KMS-11 (cell line): ENCODE measurements at regions not wholly inside any gene's neighbourhood (a gene's known extent, or its start where the extent isn't known, plus 50 kb on each side); places are given as distances from the start of the nearest gene placed in this dataset.

Experiments
- H2AFZ ChIP-seq: fragments of 200-600 bp; sonication (generic); 2 replicates; pipeline ENCODE4 v1.6.1; 2016; ENCODE audit warnings: antibody characterized with exemption, mixed run types, low read depth
- H3K27ac ChIP-seq: fragments of 200-600 bp; sonication (generic); 2 replicates; pipeline ENCODE4 v1.6.1; 2016; ENCODE audit warnings: mild to moderate bottlenecking, mixed run types
- H3K27me3 ChIP-seq: fragments of 200-600 bp; sonication (generic); 2 replicates; pipeline ENCODE4 v1.6.1; 2017; ENCODE audit warnings: mild to moderate bottlenecking, low read depth, mixed run types, moderate library complexity; ENCODE audit not compliant: insufficient read depth
- H3K36me3 ChIP-seq: fragments of 200-600 bp; sonication (generic); 2 replicates; pipeline ENCODE4 v1.6.1; 2017; ENCODE audit warnings: mild to moderate bottlenecking, mixed run types; ENCODE audit not compliant: insufficient read depth
- H3K4me1 ChIP-seq: fragments of 200-600 bp; sonication (generic); 2 replicates; pipeline ENCODE4 v1.6.1; 2016; ENCODE audit warnings: mild to moderate bottlenecking, low read depth, mixed run types; ENCODE audit not compliant: poor library complexity, severe bottlenecking
- H3K4me2 ChIP-seq: fragments of 200-600 bp; sonication (generic); 2 replicates; pipeline ENCODE4 v1.7.0; 2016; ENCODE audit warnings: mild to moderate bottlenecking, mixed run types
- H3K4me3 ChIP-seq: fragments of 200-600 bp; sonication (generic); IDR thresholded peaks from 2 replicates; pipeline ENCODE4 v1.6.1; 2017; ENCODE audit warnings: low read depth, low read length, mixed read lengths; ENCODE audit not compliant: insufficient read depth
- H3K79me2 ChIP-seq: fragments of 200-600 bp; sonication (generic); 2 replicates; pipeline ENCODE4 v1.6.1; 2016; ENCODE audit warnings: low read depth, mixed run types; ENCODE audit not compliant: insufficient read depth
- H3K9ac ChIP-seq: fragments of 200-600 bp; sonication (generic); 2 replicates; pipeline ENCODE4 v1.6.1; 2016; ENCODE audit warnings: mild to moderate bottlenecking, mixed run types
- H4K20me1 ChIP-seq: fragments of 200-600 bp; sonication (generic); 2 replicates; pipeline ENCODE4 v1.6.1; 2016; ENCODE audit warnings: mild to moderate bottlenecking, mixed run types; ENCODE audit not compliant: insufficient read depth
- CTCF ChIP-seq: fragments of 200-600 bp; sonication (generic); conservative IDR thresholded peaks from 2 replicates; pipeline ENCODE4 v1.6.1; 2017; ENCODE audit warnings: low read depth, mild to moderate bottlenecking, antibody characterized with exemption, low read length, moderate library complexity, mixed read lengths

DNA sequence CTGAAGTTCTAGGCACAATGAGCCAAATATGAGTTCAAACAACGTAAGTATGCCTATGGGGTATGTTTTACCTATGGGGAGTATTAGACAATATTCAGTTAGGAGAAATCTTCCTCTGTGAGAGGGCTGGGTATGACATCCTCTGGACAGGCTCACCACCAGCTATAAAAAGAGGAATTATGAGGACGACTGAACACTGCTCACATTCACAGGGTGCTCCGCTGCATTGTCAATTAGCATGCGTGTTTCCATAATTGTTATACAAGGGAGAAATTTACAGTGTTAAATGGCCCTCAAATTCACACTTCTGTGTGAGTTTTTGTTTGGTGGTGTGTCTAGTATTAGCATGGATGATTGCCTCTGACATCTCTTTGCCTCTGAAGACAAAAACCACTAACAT is 700.4 kb downstream of the BCL11A start:
- Histone ChIP-seq H3K4me1 (no peaks in the 10 kb centered on the region), H3K27me3 (no peaks in the 10 kb centered on the region), H4K20me1 (no peaks in the 10 kb centered on the region), H2AFZ (no peak overlapping the region), H3K9ac (no peak overlapping the region), H3K4me2 (no peak overlapping the region), H3K79me2 (no peaks in the 10 kb centered on the region), H3K27ac (no peak overlapping the region), H3K4me3 (no peak overlapping the region), H3K36me3 (no peaks in the 10 kb centered on the region)
- TF ChIP-seq CTCF, result no peak

GRCh38 chr2:59851836-59852475 is 701.5 kb downstream of the BCL11A start:
- Histone ChIP-seq H3K4me1 (no peaks in the 10 kb centered on the region), H3K36me3 (no peaks in the 10 kb centered on the region), H3K79me2 (no peaks in the 10 kb centered on the region), H4K20me1 (no peaks in the 10 kb centered on the region), H3K27ac (no peak overlapping the region), H3K4me2 (no peak overlapping the region), H3K4me3 (no peak overlapping the region), H3K9ac (no peak overlapping the region), H3K27me3 (no peaks in the 10 kb centered on the region), H2AFZ (no peak overlapping the region)
- no peak for TF ChIP-seq CTCF

- TF ChIP-seq CTCF, result no peak
- H3K9ac ChIP-seq, result no peak overlapping the region
These were observed 702.9 kb downstream of the BCL11A start for GRCh38 chr2:59850554-59850953.

GRCh38 chr2:59833941-59834340 is 719.5 kb downstream of the BCL11A start:
- Histone ChIP-seq H3K27me3 (no peaks in the 10 kb centered on the region), H3K4me2 (no peak overlapping the region), H3K9ac (no peak overlapping the region), H3K36me3 (no peaks in the 10 kb centered on the region), H3K4me1 (no peaks in the 10 kb centered on the region), H2AFZ (no peak overlapping the region), H4K20me1 (no peaks in the 10 kb centered on the region), H3K27ac (no peak overlapping the region), H3K4me3 (no peak overlapping the region), H3K79me2 (no peaks in the 10 kb centered on the region)
- TF ChIP-seq CTCF, result no peak

More at GRCh38 chr2:59850554-59850953, 702.9 kb downstream of the BCL11A start:
- Histone ChIP-seq H4K20me1 (no peaks in the 10 kb centered on the region), H3K79me2 (no peaks in the 10 kb centered on the region), H3K4me2 (no peak overlapping the region), H3K4me1 (no peaks in the 10 kb centered on the region), H3K36me3 (no peaks in the 10 kb centered on the region), H3K27ac (no peak overlapping the region), H3K27me3 (no peaks in the 10 kb centered on the region), H3K4me3 (no peak overlapping the region), H2AFZ (no peak overlapping the region)
